B cell (primary cell): ENCODE measurements at regions not wholly inside any gene's neighbourhood (a gene's known extent, or its start where the extent isn't known, plus 50 kb on each side); places are given as distances from the start of the nearest gene placed in this dataset.
"Not testable (repeated sequence)": the region's sequence is repeated elsewhere in the genome, so short reads cannot be mapped to it uniquely, and the experiment has no call there.

ENCODE experiments used
- ATAC-seq: fragments of 200-7000 bp; cut with Tn5 transposase; one replicate; pipeline ENCODE4 v1.10.0; 2021; ENCODE audit warnings: low read depth, mild to moderate bottlenecking, moderate number of reproducible peaks, moderate library complexity
- CTCF ChIA-PET: fragments of 350-600 bp; sonication (Branson Sonifier 250); formaldehyde crosslinking; loops from one replicate; lab custom pipeline; 2021; ENCODE audit warnings: antibody characterized with exemption, inconsistent platforms; lab: Charles Lee
- POLR2A ChIA-PET: fragments of 350-600 bp; sonication (Branson Sonifier 250); formaldehyde crosslinking; loops from one replicate; lab custom pipeline; 2021; ENCODE audit warnings: antibody characterized with exemption; lab: Charles Lee
- DNase-seq: peaks from one replicate; pipeline ENCODE4 v3.0.0; 2013
- H2AFZ ChIP-seq: 2 replicates; pipeline ENCODE4 v1.6.1; 2012; ENCODE audit warnings: mild to moderate bottlenecking, low read depth, low read length; ENCODE audit not compliant: insufficient read depth, poor library complexity, severe bottlenecking
- H3K27ac ChIP-seq, 2 donors: 1 replicate in 1 of 2; 2 replicates in 1 of 2; pipeline ENCODE4 v1.5.1; 2012 to 2013; ENCODE audit warnings: low read length in 2 of 2, mild to moderate bottlenecking in 2 of 2, moderate library complexity in 1 of 2
- H3K27me3 ChIP-seq, 4 experiments: fragments of 200-600 bp in 1 of 4; sonication (generic) in 1 of 4; replicated peaks in 1 of 4; 1 replicate in 2 of 4; 2 replicates in 2 of 4; pipeline versions ENCODE4 v1.6.1 to v1.7.0; 2013 to 2016; ENCODE audit warnings: low read length in 3 of 4, mild to moderate bottlenecking in 2 of 4, mixed read lengths in 1 of 4, moderate library complexity in 1 of 4; ENCODE audit not compliant: insufficient read depth in 4 of 4, control insufficient read depth in 3 of 4; ENCODE audit errors: control extremely low read depth in 1 of 4
- H3K36me3 ChIP-seq, 2 experiments: replicated peaks in 1 of 2; 1 replicate in 1 of 2; 2 replicates in 1 of 2; pipeline versions ENCODE4 v1.6.1 to v1.7.1; 2013; ENCODE audit warnings: low read length in 1 of 2; ENCODE audit not compliant: insufficient read depth in 2 of 2, control insufficient read depth in 1 of 2; ENCODE audit errors: control extremely low read depth in 1 of 2, extremely low read depth in 1 of 2
- H3K4me1 ChIP-seq, 2 donors: fragments of 200-600 bp in 1 of 2; sonication (generic) in 1 of 2; 1 replicate in 1 of 2; 2 replicates in 1 of 2; pipeline versions ENCODE4 v1.5.1 to v1.6.1; 2013 to 2017; ENCODE audit warnings: low read length in 2 of 2; ENCODE audit not compliant: control insufficient read depth in 2 of 2, insufficient read depth in 2 of 2
- H3K4me2 ChIP-seq: replicated peaks from 2 replicates; pipeline ENCODE3; 2012; ENCODE audit warnings: mild to moderate bottlenecking, low read depth, low read length; ENCODE audit not compliant: poor library complexity, severe bottlenecking
- H3K4me3 ChIP-seq, 5 experiments: fragments of 200-600 bp in 1 of 5; sonication (generic) in 1 of 5; 1 replicate in 3 of 5; 2 replicates in 2 of 5; pipeline versions ENCODE4 v1.5.1 to v1.7.0; 2011 to 2016; ENCODE audit warnings: low read length in 4 of 5, mild to moderate bottlenecking in 4 of 5, low read depth in 2 of 5, control low read depth in 1 of 5, moderate library complexity in 1 of 5; ENCODE audit not compliant: insufficient read depth in 1 of 5; ENCODE audit errors: control extremely low read depth in 1 of 5, extremely low read depth in 1 of 5
- H3K79me2 ChIP-seq: fragments of 200-600 bp; sonication (generic); one replicate; pipeline ENCODE4 v1.6.0; 2016; ENCODE audit warnings: low read length; ENCODE audit not compliant: control insufficient read depth, insufficient read depth
- H3K9ac ChIP-seq: fragments of 200-600 bp; sonication (generic); 2 replicates; pipeline ENCODE4 v1.6.1; 2017; ENCODE audit warnings: mild to moderate bottlenecking, low read length, moderate library complexity
- H3K9me3 ChIP-seq, 3 donors: one replicate each; pipeline versions ENCODE4 v1.6.1 to v1.7.1; 2013; ENCODE audit warnings: low read length in 2 of 3; ENCODE audit not compliant: control insufficient read depth in 2 of 3, insufficient read depth in 1 of 3; ENCODE audit errors: control extremely low read depth in 1 of 3
- H4K20me1 ChIP-seq: 2 replicates; pipeline ENCODE4 v1.6.0; 2012; ENCODE audit warnings: mild to moderate bottlenecking, low read length; ENCODE audit not compliant: insufficient read depth, control insufficient read depth, poor library complexity, severe bottlenecking
- H3K27ac Mint-ChIP-seq: one replicate; pipeline ENCODE4 v1.8.0; 2021; ENCODE audit warnings: mixed read lengths
- H3K27me3 Mint-ChIP-seq: one replicate; pipeline ENCODE4 v1.8.0; 2021; ENCODE audit warnings: mixed read lengths
- H3K4me1 Mint-ChIP-seq: one replicate; pipeline ENCODE4 v1.8.0; 2021; ENCODE audit warnings: mixed read lengths
- H3K4me3 Mint-ChIP-seq: one replicate; pipeline ENCODE4 v1.8.0; 2021; ENCODE audit warnings: mixed read lengths
- H3K9me3 Mint-ChIP-seq: one replicate; pipeline ENCODE4 v1.8.0; 2022; ENCODE audit warnings: mixed read lengths; ENCODE audit not compliant: insufficient read depth
- EZH2 ChIP-seq: IDR thresholded peaks from 2 replicates; pipeline ENCODE4 v1.6.1; 2012; ENCODE audit warnings: borderline replicate concordance, low read depth, mild to moderate bottlenecking, moderate library complexity, low read length; ENCODE audit not compliant: insufficient read depth, poor library complexity, severe bottlenecking
- WGBS: methylation state at CpG from one replicate; pipeline ENCODE4 v1.1.5; 2013; ENCODE audit warnings: missing lambda C conversion rate; ENCODE audit not compliant: insufficient coverage; 5-methylcytosine and 5-hydroxymethylcytosine counted together
- intact Hi-C: fragments of 100-400 bp; cut with micrococcal nuclease; formaldehyde crosslinking; loops from one replicate; pipeline ENCODE4 v1.10.0; 2022
- TF ChIP-seq, protein P1 (sequence below): fragments of 200-600 bp; IDR thresholded peaks from one replicate; pipeline ENCODE4 v1.8.0; 2022; ENCODE audit warnings: antibody characterized with exemption, mild to moderate bottlenecking

DNA sequence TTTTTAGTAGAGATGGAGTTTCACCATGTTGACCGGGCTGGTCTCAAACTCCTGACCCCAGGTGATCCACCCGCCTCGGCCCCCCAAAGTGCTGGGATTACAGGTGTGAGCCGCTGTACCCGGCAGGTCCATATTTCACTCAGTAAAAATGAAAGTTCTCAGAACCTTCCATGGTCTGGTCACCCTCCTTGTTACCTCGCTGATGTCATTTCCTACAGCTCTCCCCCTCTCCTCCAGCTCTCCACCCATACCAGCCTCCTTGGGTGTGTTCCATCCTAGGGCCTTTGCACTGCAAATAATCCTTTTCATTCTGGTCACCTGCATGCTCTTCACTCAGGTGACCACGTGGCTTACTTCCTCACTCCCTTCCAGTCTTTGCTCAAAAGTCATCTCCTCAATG is 78.2 kb upstream of the TNFSF11 start:
- TF ChIP-seq, protein P1, sequence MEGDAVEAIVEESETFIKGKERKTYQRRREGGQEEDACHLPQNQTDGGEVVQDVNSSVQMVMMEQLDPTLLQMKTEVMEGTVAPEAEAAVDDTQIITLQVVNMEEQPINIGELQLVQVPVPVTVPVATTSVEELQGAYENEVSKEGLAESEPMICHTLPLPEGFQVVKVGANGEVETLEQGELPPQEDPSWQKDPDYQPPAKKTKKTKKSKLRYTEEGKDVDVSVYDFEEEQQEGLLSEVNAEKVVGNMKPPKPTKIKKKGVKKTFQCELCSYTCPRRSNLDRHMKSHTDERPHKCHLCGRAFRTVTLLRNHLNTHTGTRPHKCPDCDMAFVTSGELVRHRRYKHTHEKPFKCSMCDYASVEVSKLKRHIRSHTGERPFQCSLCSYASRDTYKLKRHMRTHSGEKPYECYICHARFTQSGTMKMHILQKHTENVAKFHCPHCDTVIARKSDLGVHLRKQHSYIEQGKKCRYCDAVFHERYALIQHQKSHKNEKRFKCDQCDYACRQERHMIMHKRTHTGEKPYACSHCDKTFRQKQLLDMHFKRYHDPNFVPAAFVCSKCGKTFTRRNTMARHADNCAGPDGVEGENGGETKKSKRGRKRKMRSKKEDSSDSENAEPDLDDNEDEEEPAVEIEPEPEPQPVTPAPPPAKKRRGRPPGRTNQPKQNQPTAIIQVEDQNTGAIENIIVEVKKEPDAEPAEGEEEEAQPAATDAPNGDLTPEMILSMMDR = no peak
- TF ChIP-seq EZH2 = no peak
- Histone ChIP-seq H3K4me3 (no peak overlapping the region), H3K9me3 (no peaks in the 10 kb centered on the region), H3K4me2 (no peak overlapping the region), H3K36me3 (no peaks in the 10 kb centered on the region), H4K20me1 (no peaks in the 10 kb centered on the region), H2AFZ (no peak overlapping the region), H3K4me1 (no peaks in the 10 kb centered on the region), H3K27me3 (no peaks in the 10 kb centered on the region), H3K79me2 (no peaks in the 10 kb centered on the region), H3K27ac (no peak overlapping the region), H3K9ac (no peak overlapping the region)
- no peaks in the 10 kb centered on the region for H3K27me3 Mint-ChIP-seq
- 55% methylated on average over 4 of the region's 7 CpGs for WGBS
- peaks cover 3% of the 10 kb centered on the region for H3K4me1 Mint-ChIP-seq
- no peak overlapping the region for H3K4me3 Mint-ChIP-seq
- no peaks in the 10 kb centered on the region for H3K9me3 Mint-ChIP-seq
- no peak overlapping the region for H3K27ac Mint-ChIP-seq
- intact Hi-C loops = no loop called here
- ChIA-PET CTCF (no interaction called here), POLR2A (no interaction called here)
- ATAC-seq (no peak), DNase-seq (no peak)

DNA sequence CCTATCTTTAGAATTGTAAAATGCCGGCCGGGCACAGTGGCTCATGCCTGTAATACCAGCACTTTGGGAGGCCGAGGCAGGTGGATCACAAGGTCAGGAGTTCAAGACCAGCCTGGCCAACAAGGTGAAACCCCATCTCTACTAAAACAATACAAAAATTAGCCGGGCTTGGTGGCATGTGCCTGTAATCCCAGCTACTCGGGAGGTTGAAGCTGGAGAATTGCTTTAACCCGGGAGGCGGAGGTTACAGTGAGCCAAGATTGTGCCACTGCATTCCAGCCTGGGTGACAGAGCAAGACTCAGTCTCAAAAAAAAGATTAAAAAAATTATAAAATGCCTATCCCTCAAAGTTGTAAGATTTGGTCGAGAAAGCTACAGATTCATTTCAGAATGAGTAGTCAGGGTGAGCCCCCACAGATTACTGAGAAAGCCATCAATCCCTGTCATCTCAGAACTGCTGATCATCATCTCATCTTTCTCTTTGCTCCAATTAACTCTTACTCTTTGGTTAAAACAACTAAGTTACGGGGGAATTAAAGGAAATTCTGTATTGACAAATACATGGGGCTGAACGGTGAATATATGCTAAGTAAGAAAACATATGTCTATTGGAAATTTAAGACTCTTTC is 76.9 kb upstream of the TNFSF11 start:
- CTCF ChIA-PET, H2AFZ ChIP-seq, H3K4me2 ChIP-seq, H3K27ac Mint-ChIP-seq, H3K4me3 ChIP-seq, ATAC-seq, H3K36me3 ChIP-seq, H3K27me3 Mint-ChIP-seq, H3K4me3 Mint-ChIP-seq, DNase-seq, H3K9ac ChIP-seq, H3K79me2 ChIP-seq, H3K9me3 Mint-ChIP-seq, H3K27me3 ChIP-seq, intact Hi-C loops, H3K27ac ChIP-seq, H3K9me3 ChIP-seq, H3K4me1 ChIP-seq, H4K20me1 ChIP-seq, POLR2A ChIA-PET, H3K4me1 Mint-ChIP-seq: not testable (repeated sequence)
- WGBS = 83% methylated on average over 7 of the region's 10 CpGs
